PFSK-1 (cell line): ENCODE measurements at regions not wholly inside any gene's neighbourhood (a gene's known extent, or its start where the extent isn't known, plus 50 kb on each side); places are given as distances from the start of the nearest gene placed in this dataset.

Experiments
- POLR2AphosphoS5 ChIP-seq: IDR thresholded peaks from 2 replicates; pipeline ENCODE4 v1.6.1; 2012; ENCODE audit warnings: low read depth, mild to moderate bottlenecking, control low read depth, low read length, moderate library complexity
- SIN3A ChIP-seq: IDR thresholded peaks from 2 replicates; pipeline ENCODE4 v1.6.1; 2012; ENCODE audit warnings: mild to moderate bottlenecking, low read length, moderate library complexity, borderline replicate concordance; ENCODE audit not compliant: insufficient read depth
- TF ChIP-seq, protein P1 (sequence below), 2 experiments: IDR thresholded peaks; 2 replicates each; pipeline versions ENCODE4 v1.6.1 to v1.8.0; 2011 to 2012; ENCODE audit warnings: low read depth in 2 of 2, low read length in 2 of 2, control low read depth in 1 of 2, inconsistent platforms in 1 of 2, mild to moderate bottlenecking in 1 of 2, moderate library complexity in 1 of 2; ENCODE audit not compliant: insufficient read depth in 1 of 2

- TF ChIP-seq POLR2AphosphoS5 (no peak), SIN3A (no peak)
- TF ChIP-seq, protein P1, sequence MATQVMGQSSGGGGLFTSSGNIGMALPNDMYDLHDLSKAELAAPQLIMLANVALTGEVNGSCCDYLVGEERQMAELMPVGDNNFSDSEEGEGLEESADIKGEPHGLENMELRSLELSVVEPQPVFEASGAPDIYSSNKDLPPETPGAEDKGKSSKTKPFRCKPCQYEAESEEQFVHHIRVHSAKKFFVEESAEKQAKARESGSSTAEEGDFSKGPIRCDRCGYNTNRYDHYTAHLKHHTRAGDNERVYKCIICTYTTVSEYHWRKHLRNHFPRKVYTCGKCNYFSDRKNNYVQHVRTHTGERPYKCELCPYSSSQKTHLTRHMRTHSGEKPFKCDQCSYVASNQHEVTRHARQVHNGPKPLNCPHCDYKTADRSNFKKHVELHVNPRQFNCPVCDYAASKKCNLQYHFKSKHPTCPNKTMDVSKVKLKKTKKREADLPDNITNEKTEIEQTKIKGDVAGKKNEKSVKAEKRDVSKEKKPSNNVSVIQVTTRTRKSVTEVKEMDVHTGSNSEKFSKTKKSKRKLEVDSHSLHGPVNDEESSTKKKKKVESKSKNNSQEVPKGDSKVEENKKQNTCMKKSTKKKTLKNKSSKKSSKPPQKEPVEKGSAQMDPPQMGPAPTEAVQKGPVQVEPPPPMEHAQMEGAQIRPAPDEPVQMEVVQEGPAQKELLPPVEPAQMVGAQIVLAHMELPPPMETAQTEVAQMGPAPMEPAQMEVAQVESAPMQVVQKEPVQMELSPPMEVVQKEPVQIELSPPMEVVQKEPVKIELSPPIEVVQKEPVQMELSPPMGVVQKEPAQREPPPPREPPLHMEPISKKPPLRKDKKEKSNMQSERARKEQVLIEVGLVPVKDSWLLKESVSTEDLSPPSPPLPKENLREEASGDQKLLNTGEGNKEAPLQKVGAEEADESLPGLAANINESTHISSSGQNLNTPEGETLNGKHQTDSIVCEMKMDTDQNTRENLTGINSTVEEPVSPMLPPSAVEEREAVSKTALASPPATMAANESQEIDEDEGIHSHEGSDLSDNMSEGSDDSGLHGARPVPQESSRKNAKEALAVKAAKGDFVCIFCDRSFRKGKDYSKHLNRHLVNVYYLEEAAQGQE (IDR thresholded peaks at IDR 0.05; ENCODE audit: insufficient read depth in 1 of 2, low read depth in 2 of 2, low read length in 2 of 2), result no peak
Measured at GRCh38 chr7:106370542-106370941, 85.8 kb upstream of the NAMPT start.
